Motor neuron (in vitro differentiated cells): ENCODE measurements at regions not wholly inside any gene's neighbourhood (a gene's known extent, or its start where the extent isn't known, plus 50 kb on each side); places are given as distances from the start of the nearest gene placed in this dataset.
A peak's percentile ranks its signal among the peaks of the same experiment; 100 is the strongest.

Experiments used
- ATAC-seq, 8 experiments: fragments of 200-7000 bp; cut with Tn5 transposase; replicated peaks in 6 of 8; 2 replicates each; pipeline ENCODE4 v1.8.0; 2021; ENCODE audit warnings: mild to moderate bottlenecking in 8 of 8, moderate library complexity in 8 of 8
- H3K27ac ChIP-seq, 2 donors: fragments of 250-450 bp; sonication (Bioruptor Pico); 2 replicates each; pipeline ENCODE4 v1.9.0; 2021; ENCODE audit warnings: antibody characterized with exemption in 2 of 2, mild to moderate bottlenecking in 2 of 2, moderate library complexity in 1 of 2
- H3K4me1 ChIP-seq, 2 donors: fragments of 250-450 bp; sonication (Bioruptor Pico); replicated peaks in 1 of 2; 2 replicates each; pipeline ENCODE4 v1.6.1; 2021; ENCODE audit warnings: antibody characterized with exemption in 2 of 2, mild to moderate bottlenecking in 2 of 2, moderate library complexity in 1 of 2
- H3K4me3 ChIP-seq, 5 donors: fragments of 250-450 bp; sonication (Bioruptor Pico); 2 replicates each; pipeline ENCODE4 v1.9.0; 2021; ENCODE audit warnings: antibody characterized with exemption in 5 of 5, mild to moderate bottlenecking in 5 of 5, moderate library complexity in 4 of 5
- WGBS, 10 experiments: fragments of 450-650 bp; shearing (Covaris generic); methylation state at CpG; one replicate each; pipeline ENCODE4 v1.0.0; 2022; 5-methylcytosine and 5-hydroxymethylcytosine counted together
- in situ Hi-C, 9 experiments: fragments of 400-800 bp; cut with MboI; loops; one replicate each; pipeline ENCODE4 v1.15.0; 2021; ENCODE audit warnings: low sequenced_read_pairs in 9 of 9, low pct_unique_long_range_greater_than_20kb in 2 of 9; ENCODE audit not compliant: unreplicated experiment in 9 of 9

DNA sequence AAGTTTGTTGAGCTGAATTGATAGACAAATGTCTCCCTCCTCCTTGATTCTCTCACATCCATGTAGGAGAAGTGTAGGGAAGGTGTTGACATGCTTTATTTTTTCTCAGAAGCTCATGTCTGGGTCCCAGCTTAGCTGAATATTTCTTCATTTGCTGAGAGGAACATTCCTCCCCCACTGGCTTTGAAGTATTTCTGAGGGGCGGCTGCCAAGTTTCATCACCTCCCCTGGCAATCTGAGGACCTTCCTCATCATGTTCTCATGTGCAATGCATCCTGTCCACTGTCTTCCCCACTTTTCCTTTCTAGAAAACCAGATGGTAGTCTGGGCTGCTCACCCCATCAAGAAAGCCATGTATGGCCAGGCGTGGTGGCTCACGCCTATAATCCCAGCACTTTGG is 168.9 kb upstream of the RGMA start:
- WGBS, 10 experiments: 0 to 100% (median 95%) methylated on average over 1 to 3 of the region's 3 CpGs; no CpG with 5 or more reads in 4 of the 10 experiments
- no peak overlapping the region for H3K4me3 ChIP-seq
- no peak overlapping the region for H3K27ac ChIP-seq
- no peak for ATAC-seq
- in situ Hi-C loops: loop anchor here in 1 of 9 experiments (25.0 kb wide), 1 partner anchor 171 kb away; the partner anchor contains the start of gene RGMA
- peaks cover 0 to 8% of the 10 kb centered on the region in 2 donors for H3K4me1 ChIP-seq

DNA sequence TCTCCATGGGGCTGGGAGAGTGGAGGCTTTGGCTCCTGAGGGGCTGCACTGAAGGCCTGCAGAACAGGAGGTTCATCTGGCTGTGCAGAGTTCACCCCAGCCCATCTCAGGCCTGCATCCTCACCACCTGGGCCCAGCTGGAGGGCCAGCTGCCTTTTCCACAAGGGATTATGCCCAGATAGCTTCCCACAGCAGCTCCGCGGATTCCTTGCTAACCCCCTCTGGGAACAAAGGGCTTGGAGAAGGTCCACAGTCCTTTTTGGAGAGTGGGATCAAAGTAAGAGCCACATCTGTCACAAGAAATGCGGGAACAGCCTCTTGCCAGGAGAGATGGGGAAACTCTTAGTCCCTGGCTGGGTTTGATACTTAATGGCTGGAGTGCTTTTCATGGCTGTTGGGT is 164.7 kb upstream of the RGMA start:
- peaks cover 8 to 13% of the 10 kb centered on the region in 2 donors for H3K4me1 ChIP-seq
- 0 to 100% (median 48%) methylated on average over 1 to 3 of the region's 3 CpGs; no CpG with 5 or more reads in 4 of the 10 experiments for WGBS, 10 experiments
- H3K27ac ChIP-seq: no peak overlapping the region
- H3K4me3 ChIP-seq: no peak overlapping the region
- in situ Hi-C loops: loop anchor here in 1 of 9 experiments (25.0 kb wide), 1 partner anchor 166 kb away; the partner anchor contains the start of gene RGMA
- ATAC-seq: no peak

DNA sequence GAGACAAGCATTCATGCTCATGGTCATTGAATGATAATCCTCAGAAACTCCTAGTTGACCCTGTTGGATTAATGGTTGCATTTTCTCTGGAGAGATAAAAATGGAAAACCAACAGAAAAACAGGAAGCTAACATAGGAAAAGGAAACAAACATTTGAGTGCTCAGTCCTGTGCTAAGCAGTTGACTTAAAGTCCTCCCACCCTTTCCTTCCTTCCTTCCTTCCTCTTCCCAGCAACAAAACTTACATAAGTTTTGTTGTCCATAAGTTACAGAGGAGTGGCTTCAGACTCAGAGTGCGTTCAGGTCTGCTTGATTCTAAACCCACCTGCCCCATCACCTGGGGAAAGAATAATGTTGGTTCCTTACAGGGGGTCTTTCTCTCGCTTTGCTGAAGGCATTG is 163.8 kb upstream of the RGMA start:
- in situ Hi-C loops: loop anchor here in 1 of 9 experiments (25.0 kb wide), 1 partner anchor 165 kb away; the partner anchor contains the start of gene RGMA
- 13 to 100% (median 90%) methylated on average over 1 to 2 of the region's 2 CpGs; no CpG with 5 or more reads in 5 of the 10 experiments for WGBS, 10 experiments
- H3K4me1 ChIP-seq: peaks cover 8 to 13% of the 10 kb centered on the region in 2 donors
- no peak overlapping the region for H3K4me3 ChIP-seq
- H3K27ac ChIP-seq: no peak overlapping the region
- no peak for ATAC-seq

DNA sequence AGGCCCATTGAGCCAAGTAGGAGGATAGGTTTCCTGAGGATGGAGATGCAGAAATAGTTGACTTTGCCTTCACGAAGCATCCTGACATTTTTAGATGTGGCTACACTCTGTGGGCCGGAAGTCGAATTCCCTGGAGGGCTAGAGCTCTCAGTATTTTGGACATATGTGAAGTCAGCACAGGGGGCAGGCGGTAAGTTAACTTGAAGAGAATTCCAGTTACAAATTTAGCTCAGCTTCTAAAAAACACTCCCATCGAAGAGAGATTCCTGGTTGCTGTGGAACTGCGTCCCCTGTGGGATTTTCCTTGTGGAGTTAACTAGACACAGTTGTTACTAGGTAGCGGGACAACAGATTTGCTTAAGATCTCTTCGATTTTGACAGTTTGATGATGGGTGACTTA is 161.9 kb upstream of the RGMA start:
- 14 to 93% (median 77%) methylated on average over 3 to 8 of the region's 8 CpGs; no CpG with 5 or more reads in 2 of the 10 experiments for WGBS, 10 experiments
- peaks cover 22 to 31% of the 10 kb centered on the region in 2 donors for H3K4me1 ChIP-seq
- H3K27ac ChIP-seq: no peak overlapping the region
- H3K4me3 ChIP-seq: no peak overlapping the region
- ATAC-seq: no peak
- in situ Hi-C loops: loop anchor here in 1 of 9 experiments (25.0 kb wide), 1 partner anchor 164 kb away; the partner anchor contains the start of gene RGMA

DNA sequence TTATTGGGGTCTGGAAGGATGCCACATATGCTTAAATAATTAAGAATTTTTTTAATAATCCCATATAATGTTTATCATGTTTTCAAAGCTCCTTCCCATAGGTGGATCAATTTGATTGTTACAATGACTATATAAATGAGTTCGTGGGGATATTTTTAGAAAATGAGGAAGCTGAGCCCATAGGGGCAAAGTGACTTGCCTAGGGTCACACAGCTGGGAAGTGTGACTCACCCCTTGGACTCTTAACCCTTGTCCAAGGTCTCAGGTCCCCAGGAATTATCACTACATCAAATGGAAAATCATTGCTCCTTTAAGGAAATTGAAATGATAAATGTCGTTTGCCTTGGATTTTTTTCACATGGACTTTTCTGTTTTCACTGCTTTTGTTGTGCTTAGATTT is 161.2 kb upstream of the RGMA start:
- in situ Hi-C loops: loop anchor here in 1 of 9 experiments (25.0 kb wide), 1 partner anchor 163 kb away; the partner anchor contains the start of gene RGMA
- no peak overlapping the region for H3K27ac ChIP-seq
- 4 to 91% (median 63%) methylated on average over 1 to 2 of the region's 2 CpGs for WGBS, 10 experiments
- no peak for ATAC-seq
- H3K4me3 ChIP-seq: no peak overlapping the region
- peaks cover 29 to 39% of the 10 kb centered on the region in 2 donors for H3K4me1 ChIP-seq

DNA sequence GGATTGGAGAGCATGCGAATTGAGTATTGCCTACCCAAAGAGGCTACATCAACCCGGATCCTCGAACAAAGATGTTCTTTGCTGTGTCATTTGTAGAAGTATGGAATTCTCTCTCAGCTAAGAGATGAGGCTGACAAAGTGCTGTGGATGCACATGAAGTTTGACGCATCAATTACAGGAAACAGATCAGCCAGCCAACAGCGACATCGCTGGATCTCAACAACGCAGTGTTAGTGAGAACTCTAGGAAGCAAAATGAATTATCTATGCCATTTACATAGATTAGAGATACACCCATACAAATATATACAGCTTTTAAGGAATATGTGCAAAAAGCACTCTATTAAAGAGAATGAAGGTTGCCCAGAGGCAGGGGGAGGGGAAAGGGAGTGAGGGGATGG is 160.6 kb upstream of the RGMA start:
- in situ Hi-C loops: loop anchor here in 1 of 9 experiments (25.0 kb wide), 1 partner anchor 162 kb away; the partner anchor contains the start of gene RGMA
- Histone ChIP-seq H3K4me1 (peaks cover 32 to 45% of the 10 kb centered on the region in 2 donors), H3K27ac (no peak overlapping the region), H3K4me3 (no peak overlapping the region)
- ATAC-seq: peak in 3 of 8 experiments; percentile 42 to 96 (median 72)
- 0 to 94% (median 60%) methylated on average over 1 to 7 of the region's 7 CpGs; no CpG with 5 or more reads in 1 of the 10 experiments for WGBS, 10 experiments

DNA sequence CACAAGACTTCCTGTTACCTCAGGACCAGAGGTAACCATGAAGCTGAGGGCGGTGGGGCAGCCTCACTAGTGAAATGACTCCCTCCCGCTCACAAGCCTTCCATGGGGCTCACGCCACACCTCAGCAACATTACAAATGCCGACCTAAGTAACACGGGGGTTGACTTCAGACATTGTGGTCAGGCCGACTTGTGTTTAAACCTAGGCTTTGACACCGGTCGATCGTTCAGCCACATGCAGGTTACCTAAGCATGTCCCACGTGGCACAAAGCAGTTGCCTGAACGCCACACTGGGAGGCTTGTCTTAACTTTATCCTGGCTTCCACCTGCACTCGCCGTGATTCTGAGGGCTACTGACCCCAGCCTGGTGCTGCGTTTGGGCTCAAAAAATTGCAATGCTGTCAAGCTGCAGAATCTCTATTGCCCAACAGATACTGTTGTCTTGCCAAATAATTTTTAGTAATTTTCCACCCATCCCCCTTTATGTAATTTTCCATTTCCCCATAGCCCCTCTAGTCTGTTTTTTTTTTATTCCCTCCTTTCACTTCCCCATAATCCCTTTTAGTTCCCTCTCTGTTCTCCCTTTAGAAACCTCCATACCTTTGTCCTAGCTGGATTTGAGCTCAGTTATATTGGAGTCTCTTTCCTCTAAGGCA is 158.6 kb upstream of the RGMA start:
- in situ Hi-C loops: no loop called here
- Histone ChIP-seq H3K27ac (no peak overlapping the region), H3K4me1 (peaks cover 32 to 38% of the 10 kb centered on the region in 2 donors), H3K4me3 (no peak overlapping the region)
- WGBS, 10 experiments: 23 to 97% (median 89%) methylated on average over 3 to 12 of the region's 14 CpGs; no CpG with 5 or more reads in 2 of the 10 experiments
- no peak for ATAC-seq

DNA sequence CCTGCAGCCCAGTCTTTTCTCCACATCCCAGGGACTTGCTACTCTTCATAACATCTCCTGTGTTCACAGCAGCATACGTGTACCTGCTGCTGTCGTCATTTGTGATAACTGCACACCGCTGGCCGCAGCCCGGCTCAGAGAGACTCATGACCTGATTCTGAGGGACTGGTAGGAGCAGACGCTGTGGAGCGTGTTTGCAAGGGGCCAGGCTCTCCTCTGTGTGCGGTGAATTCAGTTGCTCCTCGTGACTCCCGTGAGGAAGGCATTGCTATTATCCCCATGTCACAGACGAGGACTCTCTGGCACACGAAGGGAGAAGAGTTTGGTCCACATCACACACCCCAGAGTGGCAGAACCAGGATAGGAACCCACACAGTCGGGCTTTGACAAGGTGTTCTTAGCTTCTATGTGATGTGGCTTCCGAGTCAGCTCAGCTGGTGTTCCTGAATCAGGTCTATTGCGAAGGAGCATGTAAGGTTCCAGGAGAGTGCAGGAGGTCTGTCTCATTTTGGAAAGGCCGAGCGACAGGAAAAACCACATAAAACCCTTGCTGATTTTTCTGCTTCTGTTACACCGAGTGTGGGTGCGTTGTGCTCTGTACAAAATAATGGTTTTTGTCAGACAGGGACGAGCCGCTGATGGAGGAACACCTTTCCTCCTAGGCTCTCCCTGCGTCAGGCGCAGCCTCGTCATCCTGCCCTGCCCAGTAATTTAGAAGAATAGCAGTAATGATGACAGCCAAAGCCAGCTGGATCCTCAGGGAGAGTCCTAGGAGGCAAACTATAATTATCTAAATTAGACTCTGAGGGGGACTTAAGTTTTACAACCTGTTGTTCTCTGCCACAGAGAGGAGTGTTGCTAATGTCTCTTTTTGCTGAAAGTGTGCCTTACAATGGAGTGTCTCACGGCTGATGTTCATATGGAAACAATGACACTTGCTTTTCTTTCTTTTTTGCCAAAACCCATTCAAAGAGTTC is 157.5 kb upstream of the RGMA start:
- Histone ChIP-seq H3K27ac (peak overlapping the region; percentile 1 to 15), H3K4me3 (no peak overlapping the region), H3K4me1 (peaks cover 32 to 45% of the 10 kb centered on the region in 2 donors)
- ATAC-seq: peak in 5 of 8 experiments; percentile 18 to 63 (median 61)
- in situ Hi-C loops: no loop called here
- WGBS, 10 experiments: 20 to 85% (median 73%) methylated on average over 1 to 18 of the region's 25 CpGs; no CpG with 5 or more reads in 1 of the 10 experiments

DNA sequence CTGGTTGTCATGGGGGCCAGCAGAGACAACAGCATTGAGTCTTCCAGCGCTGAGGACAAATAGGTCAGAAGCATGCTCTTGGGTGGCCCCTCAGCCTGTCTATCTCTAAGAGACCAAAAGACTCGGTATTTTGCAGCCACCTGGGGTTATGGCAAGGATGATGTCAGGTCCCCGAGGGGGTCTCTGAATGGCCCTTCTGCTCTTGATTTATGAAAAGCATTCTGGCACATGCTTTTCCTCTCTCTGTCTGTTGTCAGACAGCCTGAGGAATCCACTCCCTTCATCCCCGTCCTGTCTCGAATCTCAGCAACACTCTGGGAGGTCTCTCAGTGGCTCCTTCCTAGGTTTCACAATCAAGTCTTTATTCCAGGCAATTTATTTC is 156.6 kb upstream of the RGMA start:
- ATAC-seq: peak in 5 of 8 experiments; percentile 76 to 90 (median 87)
- Histone ChIP-seq H3K27ac (peak overlapping the region; percentile 1 to 15), H3K4me1 (peaks cover 32 to 45% of the 10 kb centered on the region in 2 donors), H3K4me3 (no peak overlapping the region)
- in situ Hi-C loops: no loop called here
- 0 to 67% (median 20%) methylated on average over 1 to 4 of the region's 5 CpGs; no CpG with 5 or more reads in 3 of the 10 experiments for WGBS, 10 experiments

DNA sequence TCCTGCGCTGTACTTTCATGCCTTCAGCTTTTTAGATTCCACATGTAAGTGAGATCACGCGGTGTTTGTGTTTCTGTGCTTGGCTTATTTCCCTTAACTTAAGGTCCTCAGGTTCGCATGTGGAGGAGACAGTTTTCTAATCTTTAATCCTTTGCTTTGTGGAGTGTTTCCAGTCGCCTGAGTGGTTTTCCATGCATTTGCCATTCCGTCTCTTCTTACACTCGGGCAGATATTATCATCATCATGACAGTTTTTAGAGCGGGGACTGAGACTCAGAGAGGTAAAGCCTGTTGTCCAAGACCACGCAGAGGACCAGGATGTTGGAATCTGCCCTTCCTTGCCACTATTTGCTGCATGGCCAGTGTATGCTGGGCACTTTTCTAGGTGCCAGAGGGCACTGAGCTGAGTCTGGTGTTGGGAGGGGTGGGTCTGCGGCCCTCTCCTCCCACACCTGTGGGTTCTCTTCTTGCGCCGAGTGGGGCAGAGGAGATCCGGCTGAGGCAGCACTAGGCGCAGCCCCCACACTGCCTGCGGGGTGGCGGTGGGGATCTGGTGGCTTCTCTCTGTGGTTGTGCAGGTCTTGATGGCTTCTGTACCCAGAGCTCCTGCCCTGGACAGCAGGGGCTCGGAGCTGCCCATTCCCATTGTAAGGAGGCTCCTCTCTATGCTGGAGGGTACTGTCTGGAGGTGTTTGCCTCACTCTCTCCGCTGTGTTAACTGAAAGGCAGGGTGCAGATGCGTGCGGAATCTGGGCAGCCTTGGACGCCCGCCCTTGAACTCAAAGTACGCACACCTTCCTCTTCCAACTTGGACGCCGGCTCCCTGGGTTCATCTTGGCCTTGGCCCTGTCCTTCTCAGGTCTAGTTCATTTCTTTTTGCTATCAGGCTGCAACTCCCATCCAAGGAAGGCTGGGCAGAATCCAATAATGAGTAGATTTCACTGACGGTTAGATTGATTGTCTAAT is 156.0 kb upstream of the RGMA start:
- H3K4me1 ChIP-seq: peaks cover 30 to 49% of the 10 kb centered on the region in 2 donors
- no peak overlapping the region for H3K4me3 ChIP-seq
- peak overlapping the region in 1 of 2 donors; percentile 12 for H3K27ac ChIP-seq
- in situ Hi-C loops: no loop called here
- WGBS, 10 experiments: 30 to 100% (median 89%) methylated on average over 1 to 12 of the region's 26 CpGs
- ATAC-seq: peak in 3 of 8 experiments; percentile 12 to 19 (median 18)

DNA sequence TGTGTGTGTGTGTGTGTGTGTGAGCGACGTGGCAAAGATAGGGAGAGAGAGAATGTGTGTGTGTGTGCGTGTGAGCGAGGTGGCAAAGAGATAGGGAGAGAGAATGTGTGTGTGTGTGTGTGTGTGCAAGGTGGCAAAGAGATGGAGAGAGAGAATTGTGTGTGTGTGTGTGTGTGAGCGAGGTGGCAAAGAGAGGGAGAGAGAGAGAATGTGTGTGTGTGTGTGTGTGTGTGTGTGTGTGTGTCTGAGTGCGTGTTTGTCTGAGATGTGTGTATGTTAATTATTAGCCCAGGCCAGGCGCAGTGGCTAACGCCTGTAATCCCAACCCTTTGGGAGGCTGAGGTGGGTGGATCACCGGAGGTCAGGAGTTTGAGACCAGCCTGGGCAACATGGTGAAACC is 154.6 kb upstream of the RGMA start:
- ATAC-seq: no peak
- Histone ChIP-seq H3K27ac (no peak overlapping the region), H3K4me1 (peaks cover 24 to 46% of the 10 kb centered on the region in 2 donors), H3K4me3 (no peak overlapping the region)
- in situ Hi-C loops: no loop called here
- 90% methylated on average over 7 of the region's 9 CpGs; no CpG with 5 or more reads in 9 of the 10 experiments for WGBS, 10 experiments
